Fibroblast of the conjunctiva (primary cell): ENCODE measurements at regions not wholly inside any gene's neighbourhood (a gene's known extent, or its start where the extent isn't known, plus 50 kb on each side); places are given as distances from the start of the nearest gene placed in this dataset.

Experiments
- DNase-seq: peaks from one replicate; pipeline ENCODE4 v3.0.0-alpha.2; 2010; ENCODE audit warnings: low read depth

DNA sequence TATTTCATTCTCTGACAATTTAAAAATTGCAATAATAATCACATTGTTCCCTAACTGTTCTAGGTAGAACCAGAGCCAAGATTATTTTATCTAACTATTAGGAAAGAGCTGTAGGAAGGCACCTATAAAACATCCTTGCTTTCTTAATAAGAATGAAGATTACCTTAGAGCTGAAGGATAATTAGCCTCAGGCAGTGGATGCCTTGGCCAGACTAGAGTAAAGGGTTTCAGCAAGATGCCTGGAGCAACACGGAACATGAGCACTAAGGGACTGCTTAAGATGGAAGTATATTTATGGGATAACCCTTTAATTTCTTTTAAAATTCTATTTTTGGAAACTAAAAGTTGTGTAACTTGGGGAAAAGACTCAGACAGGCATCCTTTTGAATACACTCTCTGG is 456.6 kb upstream of the RBMS3 start:
- no peak for DNase-seq

DNA sequence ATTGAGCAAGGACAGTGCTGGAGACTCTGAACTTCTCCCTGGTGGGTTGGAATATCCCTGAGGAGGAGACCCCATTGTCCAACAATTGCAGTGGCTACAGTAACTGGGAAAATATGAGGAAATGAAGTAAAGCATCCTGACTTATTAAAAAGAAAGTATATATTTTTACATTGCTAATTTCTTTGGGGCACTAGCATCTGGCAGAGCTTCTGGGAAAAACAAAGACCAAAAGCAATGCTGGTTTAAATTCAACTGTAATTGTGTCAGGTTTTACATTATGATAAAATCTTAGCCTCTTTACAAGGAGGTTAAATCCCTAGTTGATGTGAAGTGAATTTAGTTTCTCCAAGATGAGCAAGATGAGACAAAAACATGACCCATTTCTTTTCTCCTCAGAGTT is 454.0 kb upstream of the RBMS3 start:
- DNase-seq, result no peak

DNA sequence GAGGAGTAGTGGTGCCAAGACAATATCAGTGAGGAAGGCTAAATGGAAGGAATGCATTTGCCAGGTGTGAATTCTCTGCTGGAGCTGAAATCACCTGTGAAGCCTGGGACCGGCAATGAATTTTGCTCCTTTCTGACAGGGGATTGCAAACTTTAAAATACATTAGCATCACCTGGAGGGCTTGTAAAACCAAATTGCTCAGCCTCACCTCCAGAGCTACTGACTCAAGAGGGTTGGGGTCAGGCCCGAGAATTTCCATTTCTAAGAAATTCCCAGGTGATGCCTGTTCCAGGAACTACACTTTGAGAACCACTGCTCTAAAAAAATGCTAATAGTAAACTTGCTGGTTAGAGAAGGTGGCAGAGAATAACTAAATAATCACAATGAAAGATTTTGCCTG is 445.6 kb upstream of the RBMS3 start:
- DNase-seq, result no peak

DNA sequence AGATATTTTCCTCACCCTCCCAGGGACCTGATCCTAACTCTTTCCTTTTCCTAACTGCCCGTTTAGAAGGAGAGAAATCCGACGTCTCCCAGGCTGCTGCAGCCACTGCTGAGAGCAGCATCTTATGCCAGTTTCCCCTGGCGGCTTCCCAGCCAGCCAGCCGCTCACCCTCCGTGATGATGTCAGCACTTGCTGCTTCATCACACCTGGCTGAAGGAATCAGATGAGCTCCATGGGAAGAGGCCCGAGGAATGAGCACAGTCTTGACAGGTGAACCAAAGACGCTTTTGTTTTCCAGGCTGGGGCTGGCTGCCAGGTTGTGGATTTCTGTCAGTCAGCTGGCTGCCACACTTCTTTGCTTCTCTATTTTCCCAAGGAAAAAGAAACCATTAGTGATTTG is 445.1 kb upstream of the RBMS3 start:
- no peak for DNase-seq

DNA sequence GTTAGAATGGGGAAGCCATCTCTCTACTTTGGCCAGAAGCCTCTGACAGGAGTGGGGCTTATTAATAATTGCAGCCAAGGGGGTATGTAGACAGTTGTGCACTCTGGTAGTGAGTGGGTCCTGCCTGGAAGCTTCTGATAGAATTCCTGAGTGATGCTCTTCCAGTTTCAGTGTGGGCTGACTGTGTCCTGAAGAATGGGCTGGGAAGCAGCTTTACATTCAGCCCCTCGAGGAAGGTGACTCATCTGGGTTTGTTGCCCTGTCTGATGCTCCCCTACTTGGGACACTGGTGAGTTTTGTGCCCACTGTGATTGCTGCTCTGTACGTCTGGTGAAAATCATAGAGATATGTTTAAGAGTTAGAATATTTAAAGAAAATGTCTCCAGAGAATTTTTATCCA is 444.7 kb upstream of the RBMS3 start:
- no peak for DNase-seq

DNA sequence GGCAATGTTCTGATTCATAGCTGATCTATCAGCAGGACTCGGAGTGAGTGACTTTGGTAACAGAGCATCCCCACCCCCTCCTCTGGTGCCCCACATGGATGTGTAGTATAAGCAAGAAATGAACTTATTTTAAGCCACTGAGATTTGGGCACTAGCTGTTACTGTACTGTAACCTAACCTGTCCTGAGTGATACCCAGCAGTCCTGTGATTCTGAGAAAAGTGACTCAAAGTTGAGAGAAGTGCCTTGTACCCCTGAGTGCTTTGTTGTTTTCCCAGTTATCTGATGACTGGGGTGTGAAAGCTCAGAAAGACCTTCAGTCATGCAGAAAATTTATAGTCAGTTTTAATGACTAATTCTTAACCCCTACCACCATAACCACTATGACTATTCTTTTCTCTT is 439.9 kb upstream of the RBMS3 start:
- DNase-seq, result no peak

DNA sequence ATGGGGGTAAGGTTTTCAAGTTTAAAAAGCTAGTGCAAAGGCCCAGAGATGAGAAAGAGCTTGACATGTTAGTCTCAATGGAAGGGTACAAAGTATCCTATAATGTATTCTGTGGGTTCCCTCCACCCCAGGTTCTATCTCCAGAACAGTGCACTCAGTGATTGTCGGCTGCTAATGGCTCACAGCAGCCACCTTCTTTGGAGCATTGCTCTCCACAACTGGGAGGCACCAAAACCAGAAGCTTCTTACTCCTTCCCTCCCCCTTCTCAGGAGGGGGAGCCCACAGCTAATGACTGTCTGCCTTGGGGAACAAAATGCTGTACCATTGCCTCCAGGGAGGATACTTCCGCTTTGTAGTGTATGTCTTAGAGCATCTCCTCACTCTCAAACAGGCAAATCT is 439.4 kb upstream of the RBMS3 start:
- DNase-seq, result no peak

DNA sequence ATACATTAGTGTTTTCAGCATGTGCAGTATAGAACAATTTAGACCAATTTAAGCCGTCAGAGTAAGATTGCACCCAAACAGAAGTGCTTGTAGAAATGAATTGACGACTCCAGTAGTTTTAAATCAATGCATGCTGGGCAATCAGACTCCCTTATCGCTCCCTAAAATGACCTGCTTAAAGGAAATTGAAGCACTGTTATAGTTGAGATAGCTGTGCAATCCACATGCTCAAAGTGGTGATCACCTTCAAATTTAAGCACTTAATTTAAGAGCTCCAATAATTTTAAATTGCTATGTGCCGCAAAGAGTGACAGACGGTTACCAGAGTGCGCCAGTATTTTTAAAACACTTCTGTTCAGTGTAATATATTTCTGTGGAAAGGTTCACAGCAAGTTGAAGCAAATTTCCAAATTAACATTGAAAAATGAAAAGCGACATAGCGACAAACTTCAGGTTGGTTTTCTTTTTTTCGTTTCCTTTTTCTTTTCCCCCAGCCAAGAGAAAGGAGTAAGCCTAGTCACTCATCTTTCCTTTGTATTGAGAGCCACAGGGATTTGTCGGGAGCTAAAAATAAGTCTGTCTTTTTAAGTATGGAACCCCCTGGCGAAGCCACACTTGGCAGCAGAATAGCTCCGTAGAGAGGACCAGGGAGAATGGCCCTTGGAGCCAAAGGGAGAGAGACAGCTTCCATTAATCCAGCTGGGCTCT is 436.4 kb upstream of the RBMS3 start:
- DNase-seq, result no peak

DNA sequence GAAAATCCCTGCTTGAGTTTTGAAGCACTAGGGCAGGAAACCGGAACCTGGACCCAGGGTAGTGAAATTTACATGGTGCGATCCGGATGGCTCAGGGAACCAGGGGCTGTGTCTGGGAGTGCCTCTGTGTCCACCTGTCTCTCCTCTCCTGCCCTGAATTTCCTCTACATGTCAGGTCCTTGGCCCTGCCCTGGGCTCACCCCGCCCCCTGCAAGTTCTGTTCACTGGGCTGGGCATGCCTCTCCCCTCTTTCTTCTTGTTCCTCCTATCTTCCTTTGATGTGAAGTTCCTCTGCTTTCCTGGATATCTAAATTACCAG is 435.9 kb upstream of the RBMS3 start:
- no peak for DNase-seq

DNA sequence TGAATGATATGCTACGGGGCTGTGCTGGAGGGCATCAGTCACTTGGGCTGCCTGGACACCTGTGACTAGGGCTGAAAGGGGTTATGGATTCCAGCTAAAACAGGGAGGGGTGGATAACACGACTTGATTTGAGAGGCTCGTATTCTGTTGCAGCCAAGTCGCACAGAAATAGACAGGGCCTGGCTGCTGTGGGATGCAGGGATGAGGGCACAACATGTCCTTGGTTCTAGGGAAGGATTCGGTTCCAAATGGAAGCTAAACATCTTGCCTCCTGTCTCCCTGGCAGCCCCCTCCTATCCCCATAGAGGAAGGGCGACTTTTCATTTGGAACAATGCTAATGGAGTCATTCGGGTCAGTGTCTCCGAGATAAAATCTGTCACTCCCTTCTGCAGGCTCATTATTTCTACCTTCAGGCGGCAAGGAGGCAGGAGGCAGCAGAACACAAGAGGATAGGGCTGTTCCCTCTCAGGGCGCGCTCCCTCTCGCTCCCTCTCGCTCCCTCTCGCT is 433.8 kb upstream of the RBMS3 start:
- DNase-seq, result no peak

DNA sequence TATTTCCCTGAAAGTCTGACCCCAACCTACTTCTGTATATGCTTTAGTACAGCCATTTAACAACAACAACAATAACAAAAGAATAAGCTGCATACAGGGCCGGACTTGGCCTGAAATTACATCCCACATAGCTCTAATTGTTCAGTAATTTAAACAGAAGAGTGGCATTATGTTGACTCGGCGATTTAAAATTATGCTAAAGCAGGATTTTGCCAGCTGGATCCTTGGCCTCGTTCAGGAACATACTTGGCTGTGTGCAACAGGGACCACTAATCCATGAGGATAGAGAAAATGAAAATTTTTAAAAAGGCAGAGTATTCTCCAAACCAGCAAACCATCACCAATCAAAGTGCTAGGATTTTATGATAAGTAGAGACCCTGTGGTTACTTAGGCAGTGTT is 433.1 kb upstream of the RBMS3 start:
- no peak for DNase-seq

DNA sequence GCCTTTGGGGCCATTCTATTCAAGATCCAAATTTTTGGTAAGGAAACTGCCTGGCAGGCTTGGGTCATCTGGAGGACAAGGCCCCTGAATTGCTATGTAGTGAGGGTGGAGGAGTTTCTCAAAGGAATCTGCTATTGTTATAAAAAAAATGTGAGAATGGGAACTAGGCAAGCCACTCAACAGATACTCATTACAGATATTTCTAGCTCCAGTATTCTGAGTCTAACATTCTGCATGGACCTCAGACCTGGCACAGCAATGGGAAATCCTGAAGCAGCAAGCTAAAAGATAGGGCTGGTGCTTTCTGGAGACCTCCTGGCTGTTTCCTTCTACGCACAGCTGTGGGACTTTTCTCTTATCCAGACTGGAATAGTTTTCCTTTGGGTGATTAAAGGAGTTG is 430.7 kb upstream of the RBMS3 start:
- DNase-seq, result no peak

DNA sequence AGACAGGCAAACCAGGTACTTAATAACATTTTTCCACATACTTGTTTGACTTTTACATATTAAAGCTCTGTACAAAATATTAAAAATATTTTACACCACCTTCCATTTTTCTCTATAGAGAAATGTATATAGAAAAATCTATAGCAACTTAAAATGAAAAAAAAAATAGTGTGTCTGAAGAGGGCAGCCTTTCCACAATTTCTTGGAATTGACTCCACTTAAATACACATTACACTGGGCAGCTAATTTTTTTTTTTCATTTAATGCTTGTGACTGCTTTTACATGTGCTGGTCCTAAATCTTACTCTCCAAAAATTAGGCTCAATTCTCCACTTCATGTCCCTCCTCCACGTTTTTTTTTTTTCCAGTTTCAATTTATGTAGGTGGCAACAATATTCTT is 427.0 kb upstream of the RBMS3 start:
- peak; percentile 2 for DNase-seq

DNA sequence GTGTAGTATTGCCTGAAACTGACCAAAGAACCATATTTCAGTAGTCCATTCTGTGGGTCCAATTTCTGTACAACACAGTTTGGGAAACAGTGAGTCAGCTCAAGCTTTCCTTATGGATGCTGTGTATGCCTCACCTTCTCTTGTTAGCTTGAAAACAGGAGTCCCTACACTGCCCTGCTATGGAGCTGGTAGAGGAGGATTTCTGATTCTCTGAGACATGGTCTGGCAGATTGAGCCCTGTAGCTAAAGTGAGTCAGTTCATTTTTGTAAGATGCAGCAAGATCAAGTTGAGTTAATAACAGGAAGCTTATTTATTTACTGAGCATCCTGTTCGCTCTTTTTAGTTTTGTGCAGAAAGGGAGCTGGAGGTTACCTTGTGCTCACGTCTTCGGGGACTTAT is 424.1 kb upstream of the RBMS3 start:
- DNase-seq, result no peak

DNA sequence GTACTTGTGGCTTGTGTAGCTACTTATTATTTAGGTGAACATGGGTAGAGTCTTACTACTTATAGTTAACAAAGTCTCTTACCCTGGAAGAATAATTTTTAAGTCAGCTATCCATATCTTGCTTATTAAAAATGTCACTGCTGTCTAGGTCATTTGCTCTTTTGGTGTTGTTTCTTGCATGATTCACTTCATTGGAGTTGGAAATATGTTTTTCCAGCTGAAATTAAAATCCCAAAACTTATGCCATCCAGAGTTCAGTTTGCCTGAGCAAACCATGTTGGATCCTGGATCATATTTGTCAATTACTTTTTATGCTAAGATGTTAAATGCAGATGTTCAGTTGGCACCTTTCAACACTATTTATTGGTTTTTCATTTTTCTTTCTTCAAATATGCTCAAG is 421.0 kb upstream of the RBMS3 start:
- no peak for DNase-seq

DNA sequence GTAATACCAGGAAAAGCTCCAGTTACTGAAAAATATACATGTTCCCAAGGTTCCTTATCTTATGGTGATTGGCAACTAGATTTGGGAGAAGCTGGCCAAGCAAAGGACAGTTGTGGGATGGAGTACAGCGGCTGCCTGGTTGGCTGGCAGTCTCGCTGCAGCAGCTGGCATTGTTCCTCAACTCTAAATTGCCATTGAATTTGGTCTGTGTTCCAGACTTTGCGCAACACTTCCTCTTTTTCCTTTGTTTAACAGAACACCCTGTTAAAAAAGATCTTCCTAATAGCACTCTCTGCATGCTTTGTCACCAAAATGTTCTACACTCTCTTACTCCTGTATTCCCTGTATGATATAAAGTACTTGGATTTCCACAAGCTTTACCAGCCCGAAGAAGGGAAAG is 420.6 kb upstream of the RBMS3 start:
- peak; percentile 1 for DNase-seq

DNA sequence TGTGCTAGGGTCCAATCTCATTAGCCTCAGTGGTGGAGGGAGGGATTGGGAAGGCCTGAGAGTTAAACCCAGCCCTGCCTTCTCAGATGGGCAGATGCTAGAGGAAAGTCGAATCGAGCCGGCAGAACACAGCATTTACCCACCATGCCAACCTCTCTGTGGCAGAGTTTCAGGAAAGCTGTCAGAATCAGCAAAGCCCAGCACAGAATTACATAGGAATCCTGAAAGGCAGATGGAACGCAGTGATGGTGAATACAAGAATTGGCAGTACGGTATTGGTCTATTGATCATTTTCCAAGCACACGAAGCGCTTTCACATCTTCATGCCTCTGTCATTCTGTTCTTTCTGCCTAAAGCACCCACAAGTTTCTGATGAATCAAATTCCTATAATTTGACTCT is 417.7 kb upstream of the RBMS3 start:
- no peak for DNase-seq

DNA sequence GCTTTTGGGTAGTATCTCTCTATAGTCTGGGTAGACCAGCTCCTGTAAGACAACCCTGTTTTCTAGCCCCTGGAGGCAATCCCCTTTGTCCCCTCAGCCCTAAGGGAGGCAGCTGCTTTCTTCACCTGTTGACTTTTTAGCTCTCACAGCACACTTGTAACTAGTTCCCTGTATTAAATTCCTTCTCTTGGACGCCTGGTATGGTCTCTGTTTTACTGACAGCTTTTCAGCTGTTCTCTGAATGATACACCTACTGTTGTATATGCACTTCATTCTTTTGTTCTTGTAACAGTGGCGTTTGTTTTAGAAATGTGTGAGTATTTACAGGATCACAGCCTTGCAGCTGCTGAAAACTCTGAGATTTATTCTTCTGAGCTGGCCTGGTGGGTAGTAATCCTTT is 413.0 kb upstream of the RBMS3 start:
- no peak for DNase-seq

DNA sequence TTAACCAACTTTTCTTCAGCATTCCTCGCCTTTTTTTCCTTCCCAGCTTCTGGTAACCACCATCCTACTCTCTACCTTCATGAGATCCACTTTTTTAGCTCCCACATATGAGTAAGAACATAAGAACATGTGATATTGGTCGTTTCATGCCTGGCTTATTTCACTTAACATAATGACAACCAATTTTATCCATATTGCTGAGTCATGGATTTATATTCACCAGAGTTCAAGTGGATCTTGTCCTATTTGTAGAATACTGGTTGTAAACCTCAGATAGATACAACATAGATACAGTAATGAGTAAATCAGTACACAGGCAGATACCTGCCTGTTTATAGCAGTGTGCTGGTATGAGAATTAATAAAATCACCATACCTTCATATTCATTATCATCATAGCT is 412.0 kb upstream of the RBMS3 start:
- no peak for DNase-seq

DNA sequence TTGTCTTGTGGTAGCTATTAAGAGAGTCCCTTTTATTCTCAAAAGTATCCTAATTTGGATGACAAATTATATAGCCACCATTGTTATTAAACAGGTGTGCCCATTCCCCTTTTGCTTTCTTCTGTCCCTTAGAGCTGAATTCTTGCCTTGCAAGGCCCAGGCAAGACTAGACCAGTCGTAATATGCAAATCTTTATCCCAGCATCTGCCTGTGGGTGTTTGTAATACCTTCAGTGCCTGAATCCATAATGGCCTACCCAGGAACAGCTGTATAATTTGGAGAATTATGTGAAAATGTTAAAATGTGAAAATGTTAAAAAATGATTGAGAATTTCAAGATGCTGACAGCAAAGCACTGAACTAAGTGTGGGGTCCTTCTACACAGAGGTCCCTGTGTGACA is 403.0 kb upstream of the RBMS3 start:
- DNase-seq, result no peak

DNA sequence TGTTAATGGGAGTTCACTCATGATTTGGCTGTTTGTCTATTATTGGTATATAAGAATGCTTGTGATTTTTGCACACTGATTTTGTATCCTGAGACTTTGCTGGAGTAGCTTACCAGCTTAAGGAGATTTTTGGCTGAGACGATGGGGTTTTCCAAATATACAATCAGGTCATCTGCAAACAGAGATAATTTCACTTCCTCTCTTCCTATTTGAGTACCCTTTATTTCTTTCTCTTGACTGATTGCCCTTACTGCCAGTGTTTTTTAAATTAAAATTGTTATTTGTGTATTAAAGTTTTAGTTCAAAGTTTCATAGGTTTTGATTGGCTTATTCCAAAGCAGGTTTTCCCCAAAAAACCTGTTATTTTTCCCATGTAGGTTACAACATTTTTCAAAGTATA is 390.5 kb upstream of the RBMS3 start:
- DNase-seq, result no peak

DNA sequence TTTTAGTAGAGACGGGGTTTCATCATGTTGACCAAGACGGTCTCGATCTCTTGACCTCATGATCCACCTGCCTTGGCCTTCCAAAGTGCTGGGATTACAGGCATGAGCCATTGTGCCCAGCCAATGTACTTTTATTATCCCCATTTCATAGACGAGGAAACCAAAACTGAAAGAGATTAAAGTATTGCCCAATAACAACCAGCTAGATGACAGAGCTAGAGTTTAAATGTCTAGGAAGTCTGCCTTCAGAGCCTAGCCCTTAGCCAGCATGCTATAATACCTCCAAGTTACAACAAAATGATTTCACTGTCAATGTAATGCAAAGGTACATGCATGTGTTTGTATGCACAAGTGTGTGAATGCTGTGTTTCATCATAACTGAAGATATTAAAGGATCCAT is 389.4 kb upstream of the RBMS3 start:
- no peak for DNase-seq

DNA sequence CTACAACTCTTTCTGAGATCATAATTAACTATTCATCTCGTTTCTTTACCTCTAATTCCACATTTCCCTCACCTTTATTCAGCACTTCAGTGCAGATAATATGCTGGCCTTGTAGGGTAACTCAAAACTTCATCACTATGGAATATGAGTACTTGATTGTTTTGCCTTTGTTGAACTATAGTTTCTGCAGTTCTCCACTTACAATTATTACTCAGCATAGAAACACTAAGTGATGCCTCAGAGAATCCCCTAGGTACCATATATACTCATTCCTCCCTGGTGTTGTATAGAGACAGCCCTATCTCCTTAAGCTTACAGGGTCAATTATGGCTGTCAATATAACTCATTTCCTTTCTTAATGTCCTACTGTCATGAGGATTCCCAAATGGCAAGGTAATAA is 380.6 kb upstream of the RBMS3 start:
- no peak for DNase-seq

DNA sequence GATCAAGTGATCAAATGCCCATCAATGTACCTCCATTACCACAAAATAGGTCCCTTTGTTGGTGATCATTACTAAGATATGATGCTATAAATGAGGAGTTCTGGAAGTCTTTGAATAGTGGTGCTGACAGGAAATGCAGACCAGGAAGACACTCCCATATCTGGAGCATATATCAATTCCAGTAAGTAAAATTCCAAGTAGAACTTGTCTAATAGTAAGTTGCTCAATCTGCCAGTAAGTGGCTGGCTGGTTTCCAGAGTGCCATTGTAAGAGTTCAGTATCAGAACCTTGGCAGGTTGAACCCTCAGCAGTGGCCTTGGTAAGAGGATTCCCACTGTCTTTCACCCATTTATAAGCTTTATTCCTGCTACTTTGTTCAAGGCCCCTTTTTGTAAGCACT is 379.9 kb upstream of the RBMS3 start:
- DNase-seq, result peak; percentile 46

DNA sequence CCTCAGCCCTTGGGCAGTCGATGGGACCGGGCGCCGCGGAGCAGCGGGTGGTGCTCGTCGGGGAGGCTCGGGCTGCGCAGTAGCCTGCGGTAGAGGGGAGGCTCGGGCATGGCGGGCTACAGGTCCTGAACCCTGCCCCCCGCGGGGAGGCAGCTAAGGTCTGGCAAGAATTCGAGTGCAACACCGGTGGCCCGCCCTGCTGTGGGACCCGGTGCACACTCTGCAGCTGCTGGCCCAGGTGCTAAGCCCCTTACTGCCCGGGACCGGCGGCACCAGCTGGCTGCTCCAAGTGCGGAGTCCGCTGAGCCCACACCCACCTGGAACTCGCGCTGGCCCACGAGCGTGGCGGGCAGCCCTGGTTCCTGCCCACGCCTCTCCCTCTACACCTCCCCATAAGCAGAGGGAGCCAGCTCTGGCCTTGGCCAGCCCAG is 377.7 kb upstream of the RBMS3 start:
- no peak for DNase-seq
